ENCODE measurements at regions not wholly inside any gene's neighbourhood (a gene's known extent, or its start where the extent isn't known, plus 50 kb on each side); places are given as distances from the start of the nearest gene placed in this dataset.

GRCh38 chr9:2936221-2936620 is 92.3 kb upstream of the PUM3 start:
- intact Hi-C loops (cut with DNase I) = no loop called here
- no peak overlapping the region for H3K4me3 ChIP-seq
- no peak for DNase-seq (ENCODE audit: extremely low spot score in 2 of 2)
- no peak overlapping the region for H3K27ac ChIP-seq
- H3K9me3 ChIP-seq = no peaks in the 10 kb centered on the region
- H3K36me3 ChIP-seq = no peaks in the 10 kb centered on the region
- H3K27me3 ChIP-seq = no peaks in the 10 kb centered on the region
- no peaks in the 10 kb centered on the region for H3K4me1 ChIP-seq
- TF ChIP-seq CTCF (IDR thresholded peaks at IDR 0.05) (no peak), POLR2A (IDR thresholded peaks at IDR 0.05) (no peak), POLR2AphosphoS5 (IDR thresholded peaks at IDR 0.05; ENCODE audit: insufficient read depth in 1 of 2, low read depth in 1 of 2) (no peak)

- TF ChIP-seq POLR2AphosphoS5 (IDR thresholded peaks at IDR 0.05; ENCODE audit: insufficient read depth in 1 of 2, low read depth in 1 of 2) (no peak), POLR2A (IDR thresholded peaks at IDR 0.05) (no peak), CTCF (IDR thresholded peaks at IDR 0.05) (no peak)
- H3K9me3 ChIP-seq = no peaks in the 10 kb centered on the region
- no peaks in the 10 kb centered on the region for H3K4me1 ChIP-seq
- intact Hi-C loops (cut with DNase I) = no loop called here
- no peak for DNase-seq (ENCODE audit: extremely low spot score in 2 of 2)
- H3K4me3 ChIP-seq = no peak overlapping the region
- H3K27me3 ChIP-seq = no peaks in the 10 kb centered on the region
- no peaks in the 10 kb centered on the region for H3K36me3 ChIP-seq
- no peak overlapping the region for H3K27ac ChIP-seq
These were observed 91.0 kb upstream of the PUM3 start for GRCh38 chr9:2934883-2935282.

- H3K4me3 ChIP-seq = no peak overlapping the region
- intact Hi-C loops (cut with DNase I) = no loop called here
- no peak for DNase-seq (ENCODE audit: extremely low spot score in 2 of 2)
- no peaks in the 10 kb centered on the region for H3K36me3 ChIP-seq
- H3K27me3 ChIP-seq = no peaks in the 10 kb centered on the region
- no peaks in the 10 kb centered on the region for H3K9me3 ChIP-seq
- no peaks in the 10 kb centered on the region for H3K4me1 ChIP-seq
- H3K27ac ChIP-seq = no peak overlapping the region
- TF ChIP-seq CTCF (IDR thresholded peaks at IDR 0.05) = no peak
- TF ChIP-seq POLR2A (IDR thresholded peaks at IDR 0.05) = no peak
- TF ChIP-seq POLR2AphosphoS5 (IDR thresholded peaks at IDR 0.05; ENCODE audit: insufficient read depth in 1 of 2, low read depth in 1 of 2) = no peak
These were observed 90.4 kb upstream of the PUM3 start for GRCh38 chr9:2934241-2934650.

- no peak for DNase-seq (ENCODE audit: extremely low spot score in 2 of 2)
- intact Hi-C loops (cut with DNase I) = no loop called here
- Histone ChIP-seq H3K4me1 (no peaks in the 10 kb centered on the region), H3K36me3 (no peaks in the 10 kb centered on the region), H3K4me3 (no peak overlapping the region), H3K9me3 (no peaks in the 10 kb centered on the region), H3K27me3 (no peaks in the 10 kb centered on the region), H3K27ac (no peak overlapping the region)
- TF ChIP-seq POLR2AphosphoS5 (IDR thresholded peaks at IDR 0.05; ENCODE audit: insufficient read depth in 1 of 2, low read depth in 1 of 2) (no peak), CTCF (IDR thresholded peaks at IDR 0.05) (no peak), POLR2A (IDR thresholded peaks at IDR 0.05) (no peak)
These were observed 89.5 kb upstream of the PUM3 start for GRCh38 chr9:2933165-2934095.

GRCh38 chr9:2928411-2928810 is 84.5 kb upstream of the PUM3 start:
- intact Hi-C loops (cut with DNase I) = no loop called here
- no peak for DNase-seq (ENCODE audit: extremely low spot score in 2 of 2)

More at GRCh38 chr9:2928411-2928810, 84.5 kb upstream of the PUM3 start:
- H3K4me3 ChIP-seq = no peak overlapping the region
- TF ChIP-seq POLR2AphosphoS5 (IDR thresholded peaks at IDR 0.05; ENCODE audit: insufficient read depth in 1 of 2, low read depth in 1 of 2) (no peak), CTCF (IDR thresholded peaks at IDR 0.05) (no peak), POLR2A (IDR thresholded peaks at IDR 0.05) (no peak)
- H3K4me1 ChIP-seq = no peaks in the 10 kb centered on the region
- no peaks in the 10 kb centered on the region for H3K9me3 ChIP-seq
- H3K27ac ChIP-seq = no peak overlapping the region
- no peaks in the 10 kb centered on the region for H3K27me3 ChIP-seq
- H3K36me3 ChIP-seq = no peaks in the 10 kb centered on the region

All from vagina (tissue), 2 donors.